Body of pancreas (tissue), 4 donors: ENCODE measurements at regions not wholly inside any gene's neighbourhood (a gene's known extent, or its start where the extent isn't known, plus 50 kb on each side); places are given as distances from the start of the nearest gene placed in this dataset.

ENCODE experiments used
- POLR2A ChIP-seq, 3 donors: fragments of 450-650 bp; IDR thresholded peaks; one replicate each; pipeline ENCODE4 v1.6.1; 2016; ENCODE audit warnings: antibody characterized with exemption in 3 of 3, mild to moderate bottlenecking in 2 of 3
- TF ChIP-seq, protein P1 (sequence below), 7 experiments: fragments of 450-650 bp in 4 of 7; fragments of 200-600 bp in 3 of 7; sonication (generic) in 3 of 7; IDR thresholded peaks; one replicate each; pipeline ENCODE4 v1.5.1; 2016 to 2019; ENCODE audit warnings: antibody characterized with exemption in 7 of 7

- TF ChIP-seq, protein P1, sequence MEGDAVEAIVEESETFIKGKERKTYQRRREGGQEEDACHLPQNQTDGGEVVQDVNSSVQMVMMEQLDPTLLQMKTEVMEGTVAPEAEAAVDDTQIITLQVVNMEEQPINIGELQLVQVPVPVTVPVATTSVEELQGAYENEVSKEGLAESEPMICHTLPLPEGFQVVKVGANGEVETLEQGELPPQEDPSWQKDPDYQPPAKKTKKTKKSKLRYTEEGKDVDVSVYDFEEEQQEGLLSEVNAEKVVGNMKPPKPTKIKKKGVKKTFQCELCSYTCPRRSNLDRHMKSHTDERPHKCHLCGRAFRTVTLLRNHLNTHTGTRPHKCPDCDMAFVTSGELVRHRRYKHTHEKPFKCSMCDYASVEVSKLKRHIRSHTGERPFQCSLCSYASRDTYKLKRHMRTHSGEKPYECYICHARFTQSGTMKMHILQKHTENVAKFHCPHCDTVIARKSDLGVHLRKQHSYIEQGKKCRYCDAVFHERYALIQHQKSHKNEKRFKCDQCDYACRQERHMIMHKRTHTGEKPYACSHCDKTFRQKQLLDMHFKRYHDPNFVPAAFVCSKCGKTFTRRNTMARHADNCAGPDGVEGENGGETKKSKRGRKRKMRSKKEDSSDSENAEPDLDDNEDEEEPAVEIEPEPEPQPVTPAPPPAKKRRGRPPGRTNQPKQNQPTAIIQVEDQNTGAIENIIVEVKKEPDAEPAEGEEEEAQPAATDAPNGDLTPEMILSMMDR (IDR thresholded peaks at IDR 0.05) = no peak
- no peak for TF ChIP-seq POLR2A (IDR thresholded peaks at IDR 0.05)
Measured at GRCh38 chr2:8217468-8218030, 464.3 kb upstream of the ID2 start.
